GM21381 (cell line): ENCODE measurements at regions not wholly inside any gene's neighbourhood (a gene's known extent, or its start where the extent isn't known, plus 50 kb on each side); places are given as distances from the start of the nearest gene placed in this dataset.

Experiments used
- ATAC-seq: cut with Tn5 transposase; IDR thresholded peaks from one replicate; pipeline ENCODE4 v1.9.1; 2021; ENCODE audit warnings: mild to moderate bottlenecking, moderate library complexity; ENCODE audit not compliant: unreplicated experiment

- ATAC-seq: no peak
These were observed 66.4 kb upstream of the PDE10A start for GRCh38 chr6:165729307-165729936.

GRCh38 chr6:165728216-165728615 is 65.2 kb upstream of the PDE10A start:
- ATAC-seq: no peak

GRCh38 chr6:165726965-165727381 is 63.9 kb upstream of the PDE10A start:
- no peak for ATAC-seq

GRCh38 chr6:165726290-165726875 is 63.3 kb upstream of the PDE10A start:
- ATAC-seq: no peak

- ATAC-seq: no peak
These were observed 62.2 kb upstream of the PDE10A start for GRCh38 chr6:165725201-165725600.

- ATAC-seq: no peak
These were observed 60.3 kb upstream of the PDE10A start for GRCh38 chr6:165723326-165723725.

- no peak for ATAC-seq
These were observed 59.0 kb upstream of the PDE10A start for GRCh38 chr6:165722022-165722421.

- no peak for ATAC-seq
These were observed 58.3 kb upstream of the PDE10A start for GRCh38 chr6:165721356-165721755.

- ATAC-seq: no peak
These were observed 55.5 kb upstream of the PDE10A start for GRCh38 chr6:165718491-165718891.

GRCh38 chr6:165717732-165718465 is 54.9 kb upstream of the PDE10A start:
- no peak for ATAC-seq

- ATAC-seq: no peak
These were observed 53.8 kb upstream of the PDE10A start for GRCh38 chr6:165716886-165717285.

GRCh38 chr6:165715428-165715827 is 52.4 kb upstream of the PDE10A start:
- no peak for ATAC-seq

GRCh38 chr6:165714907-165715306 is 51.9 kb upstream of the PDE10A start:
- no peak for ATAC-seq

GRCh38 chr6:165713845-165714466 is 50.9 kb upstream of the PDE10A start:
- ATAC-seq: no peak
